ENCODE measurements at regions not wholly inside any gene's neighbourhood (a gene's known extent, or its start where the extent isn't known, plus 50 kb on each side); places are given as distances from the start of the nearest gene placed in this dataset.
"Not testable (repeated sequence)": the region's sequence is repeated elsewhere in the genome, so short reads cannot be mapped to it uniquely, and the experiment has no call there.

DNA sequence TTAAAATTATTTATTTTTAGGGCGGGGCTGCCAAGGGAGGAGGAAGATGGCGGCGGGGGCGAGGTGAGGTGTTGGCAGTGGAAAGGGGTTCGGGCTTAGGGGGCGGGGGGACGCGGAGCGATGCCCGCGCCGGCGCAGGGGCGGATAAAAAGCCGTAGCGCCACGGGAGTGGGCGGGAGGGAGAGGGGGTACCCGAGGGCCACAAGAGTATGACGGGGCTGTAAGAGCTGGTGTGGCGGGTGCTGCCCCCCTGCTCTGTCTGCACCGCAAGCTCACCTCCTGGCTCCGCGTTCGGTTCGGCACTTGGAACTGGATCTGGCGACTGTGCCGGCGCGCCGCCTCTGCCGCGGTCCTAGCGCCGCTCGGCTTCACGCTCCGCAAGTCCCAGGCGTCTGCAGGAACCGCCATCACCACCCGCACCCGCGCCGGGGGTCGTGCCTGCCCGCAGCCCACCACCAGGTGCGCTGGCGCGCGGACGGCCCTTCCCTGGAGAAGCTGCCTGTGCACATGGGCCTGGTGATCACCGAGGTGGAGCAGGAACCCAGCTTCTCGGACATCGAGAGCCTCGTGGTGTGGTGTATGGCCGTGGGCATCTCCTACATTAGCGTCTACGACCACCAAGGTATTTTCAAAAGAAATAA lies 265.2 kb upstream of the SGCG start:
- POLR2A ChIA-PET = no interaction called here
- Histone ChIP-seq H3K36me3 (ENCODE audit: control insufficient read depth, insufficient read depth, low read length) (no peaks in the 10 kb centered on the region), H3K27me3 (ENCODE audit: control insufficient read depth, insufficient read depth, low read length) (no peaks in the 10 kb centered on the region), H3K4me3 (ENCODE audit: low read depth, low read length) (peak overlapping the region; percentile 53)
- DNase-seq (ENCODE audit: low read depth) = no peak
- CTCF ChIA-PET = no interaction called here
- TF ChIP-seq, protein P1, sequence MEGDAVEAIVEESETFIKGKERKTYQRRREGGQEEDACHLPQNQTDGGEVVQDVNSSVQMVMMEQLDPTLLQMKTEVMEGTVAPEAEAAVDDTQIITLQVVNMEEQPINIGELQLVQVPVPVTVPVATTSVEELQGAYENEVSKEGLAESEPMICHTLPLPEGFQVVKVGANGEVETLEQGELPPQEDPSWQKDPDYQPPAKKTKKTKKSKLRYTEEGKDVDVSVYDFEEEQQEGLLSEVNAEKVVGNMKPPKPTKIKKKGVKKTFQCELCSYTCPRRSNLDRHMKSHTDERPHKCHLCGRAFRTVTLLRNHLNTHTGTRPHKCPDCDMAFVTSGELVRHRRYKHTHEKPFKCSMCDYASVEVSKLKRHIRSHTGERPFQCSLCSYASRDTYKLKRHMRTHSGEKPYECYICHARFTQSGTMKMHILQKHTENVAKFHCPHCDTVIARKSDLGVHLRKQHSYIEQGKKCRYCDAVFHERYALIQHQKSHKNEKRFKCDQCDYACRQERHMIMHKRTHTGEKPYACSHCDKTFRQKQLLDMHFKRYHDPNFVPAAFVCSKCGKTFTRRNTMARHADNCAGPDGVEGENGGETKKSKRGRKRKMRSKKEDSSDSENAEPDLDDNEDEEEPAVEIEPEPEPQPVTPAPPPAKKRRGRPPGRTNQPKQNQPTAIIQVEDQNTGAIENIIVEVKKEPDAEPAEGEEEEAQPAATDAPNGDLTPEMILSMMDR (IDR thresholded peaks at IDR 0.05; ENCODE audit: insufficient read depth, low read depth, low read length) = no peak

DNA sequence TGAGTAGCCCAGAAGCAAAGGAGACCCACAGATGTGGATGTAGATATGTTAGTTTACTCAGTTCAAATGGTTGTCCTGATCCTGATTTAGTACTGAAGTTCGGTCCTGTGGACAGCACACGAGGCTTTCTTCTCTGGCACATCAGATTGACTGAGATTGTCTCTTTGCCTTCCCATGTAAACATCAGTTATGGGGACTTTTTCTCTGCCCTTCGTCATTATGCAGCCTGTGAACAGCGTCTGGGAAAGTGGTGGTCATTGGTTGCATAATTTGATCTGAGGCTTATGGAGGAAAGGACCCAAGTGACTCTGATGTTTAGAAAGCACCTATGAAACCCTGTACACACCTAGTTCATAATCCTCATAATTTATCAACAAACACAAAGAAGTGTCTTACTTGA lies 264.5 kb upstream of the SGCG start:
- H3K4me3 ChIP-seq (ENCODE audit: low read depth, low read length) = not testable (repeated sequence)

DNA sequence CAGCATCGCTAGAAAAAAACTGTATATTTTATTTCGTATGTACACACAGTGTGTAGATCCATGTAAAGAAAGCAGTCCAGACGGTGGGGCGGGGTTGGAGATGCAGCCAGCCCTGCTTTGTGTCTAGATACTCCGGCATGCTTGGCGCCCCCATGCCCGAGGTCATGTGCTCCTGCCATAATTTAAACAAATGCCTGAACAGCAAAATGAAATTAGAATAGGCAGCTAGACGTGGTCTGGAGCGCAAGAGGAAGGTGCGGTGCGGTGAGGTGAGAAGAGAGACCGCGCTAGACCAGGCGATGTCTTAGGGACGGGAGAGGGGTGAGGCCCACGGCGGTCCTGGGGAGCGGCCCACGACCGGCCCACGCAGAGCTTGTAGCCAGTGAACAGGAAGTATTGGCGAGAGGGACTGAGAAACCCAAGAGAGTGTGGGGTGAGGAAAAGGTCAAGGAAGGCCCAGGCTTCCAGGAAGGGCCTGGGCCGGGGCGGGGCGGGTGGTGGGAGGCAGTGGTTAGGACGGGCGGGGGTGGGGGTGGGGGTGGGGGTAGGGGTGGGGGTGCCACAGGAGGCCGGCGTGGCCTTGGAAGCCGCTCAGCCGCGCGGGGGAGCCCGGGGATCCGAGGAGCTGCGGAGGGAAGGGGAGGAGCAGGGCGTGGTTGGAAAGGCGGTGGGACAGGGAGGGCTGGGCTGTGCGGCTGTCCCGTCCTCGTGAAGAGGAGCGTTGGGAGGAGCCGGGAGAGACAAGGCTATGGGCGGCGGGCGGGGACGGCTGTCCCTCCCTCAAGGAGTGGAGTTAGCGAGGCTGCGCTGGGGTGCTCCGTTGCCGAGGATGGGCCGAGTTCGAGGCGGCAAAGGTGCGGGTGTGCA lies 254.7 kb upstream of the SGCG start:
- TF ChIP-seq, protein P1 (IDR thresholded peaks at IDR 0.05; ENCODE audit: insufficient read depth, low read depth, low read length) = no peak
- Histone ChIP-seq H3K27me3 (ENCODE audit: control insufficient read depth, insufficient read depth, low read length) (no peaks in the 10 kb centered on the region), H3K36me3 (ENCODE audit: control insufficient read depth, insufficient read depth, low read length) (no peaks in the 10 kb centered on the region), H3K4me3 (ENCODE audit: low read depth, low read length) (peak overlapping the region; percentile 36)
- peak; percentile 3 for DNase-seq (ENCODE audit: low read depth)
- ChIA-PET POLR2A (no interaction called here), CTCF (no interaction called here)

More for the DNA sequence above, 264.5 kb upstream of the SGCG start:
- DNase-seq (ENCODE audit: low read depth); H3K27me3 ChIP-seq (ENCODE audit: control insufficient read depth, insufficient read depth, low read length); H3K36me3 ChIP-seq (ENCODE audit: control insufficient read depth, insufficient read depth, low read length); POLR2A ChIA-PET; CTCF ChIA-PET: not testable (repeated sequence)

DNA sequence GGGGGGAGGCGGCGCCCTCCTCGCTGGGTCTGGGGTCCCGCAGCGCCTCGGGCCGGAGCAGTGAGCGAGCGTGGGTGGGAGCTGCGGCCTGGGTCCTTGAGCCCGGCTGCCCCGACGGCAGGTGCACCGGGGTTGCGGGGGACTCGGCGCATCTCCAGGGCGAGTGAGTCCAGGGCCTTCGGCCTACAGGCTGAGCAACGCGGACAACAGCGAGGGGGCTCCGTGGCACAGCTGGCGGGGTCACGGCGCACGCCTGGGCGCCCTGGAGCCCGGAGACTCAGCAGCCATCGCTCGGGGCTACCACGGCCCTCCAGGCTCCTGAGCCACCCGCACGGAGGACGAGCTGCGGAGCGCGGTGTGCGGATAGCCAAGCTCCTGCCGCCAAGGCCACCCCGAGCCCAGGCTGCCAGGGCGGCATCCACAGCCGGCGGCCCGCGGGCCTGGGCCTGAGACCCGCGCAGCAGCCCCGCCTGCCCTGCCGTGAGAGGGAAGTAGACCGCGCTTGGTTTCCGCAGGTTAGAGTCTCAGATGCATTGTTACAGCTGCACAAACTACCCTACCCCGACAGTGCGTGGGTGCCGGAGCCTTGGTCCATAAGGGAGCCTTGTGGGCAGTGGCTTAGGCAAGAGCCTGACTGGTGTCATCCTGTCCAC lies 253.9 kb upstream of the SGCG start:
- DNase-seq (ENCODE audit: low read depth) = no peak
- ChIA-PET POLR2A (no interaction called here), CTCF (no interaction called here)
- H3K36me3 ChIP-seq (ENCODE audit: control insufficient read depth, insufficient read depth, low read length) = no peaks in the 10 kb centered on the region
- H3K27me3 ChIP-seq (ENCODE audit: control insufficient read depth, insufficient read depth, low read length) = no peaks in the 10 kb centered on the region
- peak overlapping the region; percentile 36 for H3K4me3 ChIP-seq (ENCODE audit: low read depth, low read length)
- TF ChIP-seq, protein P1 (IDR thresholded peaks at IDR 0.05; ENCODE audit: insufficient read depth, low read depth, low read length) = no peak

DNA sequence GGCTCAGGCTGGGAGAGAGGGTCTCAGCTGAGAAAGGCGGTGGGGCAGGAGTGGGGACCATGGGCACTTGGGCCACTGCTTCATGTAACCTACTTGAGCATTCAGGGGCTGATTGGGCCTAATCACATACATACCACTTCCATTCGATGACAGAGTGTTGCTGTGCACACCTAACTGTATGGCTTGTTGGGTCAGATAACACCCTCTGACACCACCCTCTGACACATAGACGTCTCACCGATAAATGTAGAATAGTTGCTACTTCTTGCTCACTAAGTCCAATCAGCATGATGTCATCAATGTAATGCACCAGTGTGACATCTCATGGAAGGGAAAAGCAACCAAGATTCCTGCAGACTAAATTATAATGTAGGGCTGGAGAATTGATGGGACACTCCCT lies 252.9 kb upstream of the SGCG start:
- POLR2A ChIA-PET; H3K4me3 ChIP-seq (ENCODE audit: low read depth, low read length); H3K27me3 ChIP-seq (ENCODE audit: control insufficient read depth, insufficient read depth, low read length); DNase-seq (ENCODE audit: low read depth); CTCF ChIA-PET; H3K36me3 ChIP-seq (ENCODE audit: control insufficient read depth, insufficient read depth, low read length): not testable (repeated sequence)

DNA sequence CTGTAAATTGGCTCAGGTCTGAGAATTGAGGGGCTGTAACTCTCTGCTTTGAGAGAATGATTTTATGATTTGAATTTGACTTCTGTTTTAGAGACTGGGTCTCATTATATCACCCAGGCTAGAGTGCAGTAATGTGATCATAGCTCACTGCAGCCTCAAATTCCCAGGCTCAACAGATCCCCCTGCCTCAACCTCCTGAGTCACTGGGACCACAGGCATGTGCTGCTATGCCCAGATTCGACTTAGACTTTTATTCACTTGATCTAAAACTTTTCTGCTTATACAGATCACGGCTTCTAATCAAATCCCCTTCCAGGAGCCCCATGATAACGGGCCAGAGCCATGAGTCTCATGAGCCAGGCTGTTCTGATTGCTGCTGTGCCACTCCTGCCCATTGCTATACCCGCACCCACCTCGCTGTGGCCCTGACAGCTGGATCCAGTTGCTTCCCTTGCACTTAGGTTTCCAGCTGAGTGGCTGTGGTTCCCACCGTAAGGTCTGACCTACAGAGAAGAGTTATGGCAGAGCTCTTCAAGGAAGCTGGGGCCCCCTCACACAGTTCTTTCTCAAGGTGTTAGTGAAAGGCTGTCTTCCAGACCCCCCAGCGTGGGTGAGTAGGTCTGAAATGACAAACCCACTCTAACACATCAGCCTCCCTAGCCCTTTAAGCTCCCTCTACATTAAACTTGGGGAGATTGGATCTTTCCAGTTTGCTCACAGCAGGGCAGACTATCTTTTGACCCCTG lies 251.2 kb upstream of the SGCG start:
- no peaks in the 10 kb centered on the region for H3K36me3 ChIP-seq (ENCODE audit: control insufficient read depth, insufficient read depth, low read length)
- ChIA-PET CTCF (no interaction called here), POLR2A (no interaction called here)
- no peaks in the 10 kb centered on the region for H3K27me3 ChIP-seq (ENCODE audit: control insufficient read depth, insufficient read depth, low read length)
- no peak overlapping the region for H3K4me3 ChIP-seq (ENCODE audit: low read depth, low read length)
- no peak for DNase-seq (ENCODE audit: low read depth)
- TF ChIP-seq, protein P1 (IDR thresholded peaks at IDR 0.05; ENCODE audit: insufficient read depth, low read depth, low read length) = no peak

Measured in BJ (cell line).